Activated T-cell treated with anti-CD3 and anti-CD28 coated beads, Interleukin-2, amount 50 U/mL, for 4 hours (primary cell): ENCODE measurements at regions not wholly inside any gene's neighbourhood (a gene's known extent, or its start where the extent isn't known, plus 50 kb on each side); places are given as distances from the start of the nearest gene placed in this dataset.
"Not testable (repeated sequence)": the region's sequence is repeated elsewhere in the genome, so short reads cannot be mapped to it uniquely, and the experiment has no call there.

ENCODE experiments used
- ATAC-seq, 2 donors: fragments of 200-7000 bp; cut with Tn5 transposase; one replicate each; pipeline ENCODE4 v1.10.0; 2021
- DNase-seq: peaks from one replicate; pipeline ENCODE4 v3.0.0-alpha.2; 2020
- H3K27me3 Mint-ChIP-seq: one replicate; pipeline ENCODE4 v1.8.0; 2021; ENCODE audit warnings: low read depth, mixed read lengths
- H3K36me3 Mint-ChIP-seq: one replicate; pipeline ENCODE4 v1.8.0; 2022; ENCODE audit warnings: mixed read lengths; ENCODE audit not compliant: insufficient read depth
- H3K4me1 Mint-ChIP-seq: one replicate; pipeline ENCODE4 v1.8.0; 2021; ENCODE audit warnings: low read depth, mixed read lengths
- H3K4me3 Mint-ChIP-seq: one replicate; pipeline ENCODE4 v1.8.0; 2021; ENCODE audit warnings: mild to moderate bottlenecking, moderate library complexity, mixed read lengths
- H3K9me3 Mint-ChIP-seq: one replicate; pipeline ENCODE4 v1.8.0; 2021; ENCODE audit warnings: mixed read lengths

DNA sequence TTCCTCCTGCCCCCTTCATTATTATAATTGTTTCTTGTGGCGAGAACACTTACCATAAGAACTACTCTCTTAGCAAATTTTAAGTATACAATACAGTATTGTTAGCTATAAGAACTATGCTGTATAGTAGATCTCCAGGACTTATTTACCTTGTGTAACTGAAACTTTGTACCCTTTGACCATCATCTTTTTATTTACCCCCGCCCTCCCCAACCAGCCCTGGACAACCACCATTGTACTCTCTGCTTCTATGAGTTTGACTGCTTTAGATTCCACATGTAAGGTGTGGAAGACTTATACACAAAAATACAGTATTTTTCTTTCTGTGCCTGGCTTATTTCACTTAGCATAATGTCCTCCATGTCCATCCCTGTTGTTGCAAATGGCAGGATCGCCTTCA is 161.1 kb downstream of the PHF8 start:
- Mint-ChIP-seq H3K9me3 (no peaks in the 10 kb centered on the region), H3K27me3 (no peaks in the 10 kb centered on the region), H3K36me3 (no peaks in the 10 kb centered on the region), H3K4me1 (no peaks in the 10 kb centered on the region), H3K4me3 (no peak overlapping the region)
- DNase-seq: no peak
- no peak for ATAC-seq

DNA sequence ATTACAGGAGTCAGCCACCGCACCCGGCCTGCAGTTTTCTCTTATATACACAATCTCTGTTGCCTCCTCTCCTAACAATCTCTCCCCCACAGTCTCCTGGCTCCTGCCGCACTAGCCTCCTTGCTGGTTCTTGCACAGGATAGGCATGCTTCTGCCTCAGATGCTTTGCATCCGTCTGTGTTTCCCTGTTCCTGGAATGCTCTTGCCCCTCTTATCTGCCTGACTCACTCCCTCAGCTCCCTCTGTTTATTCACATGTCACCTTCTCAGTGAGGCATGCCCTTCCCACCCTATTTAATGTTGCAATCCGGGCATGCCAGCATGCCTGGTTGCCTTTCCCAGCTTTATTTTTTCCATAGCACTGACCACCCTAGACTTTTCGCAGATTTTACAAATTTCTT is 161.9 kb downstream of the PHF8 start:
- Mint-ChIP-seq H3K4me3 (no peak overlapping the region), H3K36me3 (no peaks in the 10 kb centered on the region), H3K9me3 (peaks cover 1% of the 10 kb centered on the region), H3K27me3 (no peaks in the 10 kb centered on the region), H3K4me1 (no peaks in the 10 kb centered on the region)
- ATAC-seq (no peak), DNase-seq (no peak)

DNA sequence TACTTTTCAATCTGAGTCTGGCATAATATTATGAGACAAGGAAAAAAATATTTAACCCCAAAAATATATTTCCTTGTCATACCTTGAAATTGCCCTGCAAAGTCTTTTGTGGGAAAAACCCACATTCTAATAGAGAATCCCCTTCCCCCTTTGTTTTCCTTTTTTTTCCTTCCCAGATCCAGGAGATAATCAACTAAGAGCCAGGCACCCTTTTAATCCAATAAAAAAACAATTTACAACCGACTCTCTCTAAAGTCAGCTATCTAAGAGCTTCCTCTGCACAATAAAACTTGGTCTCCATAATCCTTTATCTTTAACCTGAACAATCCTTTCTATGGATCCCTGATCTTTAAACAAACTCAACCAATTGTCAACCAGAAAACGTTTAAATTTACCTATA is 163.5 kb downstream of the PHF8 start:
- not testable (repeated sequence) for H3K4me1 Mint-ChIP-seq, DNase-seq, H3K4me3 Mint-ChIP-seq, H3K9me3 Mint-ChIP-seq, ATAC-seq, H3K27me3 Mint-ChIP-seq, H3K36me3 Mint-ChIP-seq

DNA sequence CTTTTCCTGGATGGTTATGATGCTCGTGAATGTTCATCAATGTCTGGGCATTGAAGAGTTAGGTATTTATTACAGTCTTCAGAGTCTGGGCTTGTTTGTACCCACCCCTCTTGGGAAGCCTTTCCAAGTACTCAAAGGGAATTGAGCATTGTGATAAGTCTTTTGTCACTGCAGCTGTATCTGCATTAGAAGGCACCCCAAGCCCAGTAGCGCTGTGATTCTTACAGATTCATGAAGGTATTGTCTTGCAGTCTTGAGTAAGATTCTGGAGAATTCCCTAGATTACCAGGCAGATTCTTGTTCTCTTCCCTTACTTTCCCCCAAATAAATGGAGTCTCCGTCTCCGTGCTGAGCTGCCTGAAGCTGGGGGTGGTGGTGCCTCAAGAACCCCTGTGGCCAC is 173.4 kb upstream of the HUWE1 start:
- Mint-ChIP-seq H3K4me3 (no peak overlapping the region), H3K9me3 (no peaks in the 10 kb centered on the region), H3K36me3 (no peaks in the 10 kb centered on the region), H3K27me3 (peaks cover 7% of the 10 kb centered on the region), H3K4me1 (no peaks in the 10 kb centered on the region)
- DNase-seq (no peak), ATAC-seq (no peak)

DNA sequence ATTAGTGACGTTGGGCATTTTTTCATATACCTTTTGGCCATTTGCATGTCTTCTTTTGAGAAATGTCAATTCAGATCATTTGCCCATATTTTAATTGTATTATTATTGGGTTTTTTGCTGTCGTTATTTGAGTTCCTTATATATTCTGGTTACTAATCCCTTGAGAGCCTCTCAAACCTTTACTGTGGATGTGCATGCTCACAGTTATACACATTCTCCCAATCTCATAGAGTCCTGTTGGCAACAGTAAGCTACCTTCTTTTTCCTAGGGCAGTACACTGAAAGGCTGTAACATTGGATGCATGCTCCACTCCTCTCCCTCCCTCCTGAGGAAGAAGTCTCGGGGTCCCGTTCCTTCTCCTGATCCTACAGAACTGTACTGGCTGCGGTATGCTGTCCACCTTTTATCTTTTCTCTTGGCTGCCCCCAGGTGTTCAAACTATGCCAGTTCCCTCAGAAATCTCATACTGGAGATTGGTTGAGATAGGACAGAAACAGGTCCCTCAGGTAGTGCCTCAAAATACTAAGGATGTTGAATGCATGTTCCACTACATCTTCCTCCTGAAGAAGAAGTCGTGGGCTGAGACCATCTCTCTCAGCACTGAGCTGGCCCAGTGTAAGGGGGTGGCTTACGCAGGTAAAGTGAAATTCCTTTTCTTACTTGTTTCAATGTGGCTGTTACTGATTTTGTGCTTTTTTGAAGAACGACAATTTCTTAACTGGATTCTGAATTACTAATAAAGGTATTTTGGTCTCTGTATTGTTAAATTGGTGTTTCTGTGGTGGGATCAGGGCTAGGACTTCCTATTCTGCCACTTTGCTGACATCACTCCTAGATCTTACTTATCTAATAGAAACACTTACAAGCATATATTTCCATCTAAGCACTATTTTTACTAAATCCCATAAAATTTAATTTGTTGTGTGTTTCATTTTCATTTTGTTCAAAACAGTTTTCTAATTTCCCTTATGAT is 145.4 kb upstream of the HUWE1 start:
- peaks cover 19% of the 10 kb centered on the region for H3K4me1 Mint-ChIP-seq
- DNase-seq (peak; percentile 34), ATAC-seq (peak; percentile 77 to 78)
- no peaks in the 10 kb centered on the region for H3K9me3 Mint-ChIP-seq
- no peak overlapping the region for H3K4me3 Mint-ChIP-seq
- no peaks in the 10 kb centered on the region for H3K36me3 Mint-ChIP-seq
- no peaks in the 10 kb centered on the region for H3K27me3 Mint-ChIP-seq

DNA sequence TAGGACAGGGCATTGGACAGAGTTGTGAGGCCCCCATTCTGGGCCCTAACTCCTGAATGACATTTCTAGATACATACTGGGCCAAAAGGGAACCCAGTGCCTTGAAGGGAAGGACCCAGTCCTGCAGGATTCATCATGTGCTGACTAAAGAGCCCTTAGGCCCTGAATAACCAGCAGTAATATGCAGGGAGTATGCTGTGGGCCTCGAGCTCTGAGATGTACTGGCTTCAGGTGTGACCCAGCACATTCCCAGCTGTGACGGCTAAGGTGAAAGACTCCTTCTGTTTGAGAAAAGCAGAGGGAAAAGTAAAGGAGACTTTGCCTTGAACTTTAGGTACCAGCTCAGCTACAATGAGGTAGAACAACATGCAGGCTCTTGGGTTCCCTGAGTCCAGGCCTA is 138.2 kb upstream of the HUWE1 start:
- no peak for DNase-seq

DNA sequence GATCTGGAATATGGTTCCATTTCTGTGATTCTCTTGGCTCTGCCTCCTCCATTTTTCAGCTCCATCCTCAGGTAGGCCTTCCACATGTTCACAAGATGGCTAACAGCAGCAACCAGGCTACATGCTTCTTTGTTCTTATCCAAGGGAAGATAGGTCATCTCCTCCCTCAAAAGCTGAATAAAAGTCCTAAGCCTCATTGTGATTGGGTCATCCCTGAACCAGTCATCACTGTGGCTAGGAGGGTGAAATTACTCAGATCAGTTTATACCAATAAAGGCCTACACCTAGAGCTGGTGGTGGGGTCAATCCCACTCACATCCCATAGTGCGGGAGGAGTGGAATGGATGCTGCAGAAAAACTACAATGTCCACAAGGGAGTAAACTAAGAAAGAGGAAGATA is 131.6 kb upstream of the HUWE1 start:
- not testable (repeated sequence) for H3K36me3 Mint-ChIP-seq, H3K9me3 Mint-ChIP-seq, H3K4me3 Mint-ChIP-seq, DNase-seq, H3K27me3 Mint-ChIP-seq, ATAC-seq, H3K4me1 Mint-ChIP-seq

More for the DNA sequence above, 138.2 kb upstream of the HUWE1 start:
- Mint-ChIP-seq H3K27me3 (no peaks in the 10 kb centered on the region), H3K36me3 (no peaks in the 10 kb centered on the region), H3K4me1 (peaks cover 5% of the 10 kb centered on the region), H3K4me3 (no peak overlapping the region), H3K9me3 (no peaks in the 10 kb centered on the region)
- ATAC-seq: no peak

DNA sequence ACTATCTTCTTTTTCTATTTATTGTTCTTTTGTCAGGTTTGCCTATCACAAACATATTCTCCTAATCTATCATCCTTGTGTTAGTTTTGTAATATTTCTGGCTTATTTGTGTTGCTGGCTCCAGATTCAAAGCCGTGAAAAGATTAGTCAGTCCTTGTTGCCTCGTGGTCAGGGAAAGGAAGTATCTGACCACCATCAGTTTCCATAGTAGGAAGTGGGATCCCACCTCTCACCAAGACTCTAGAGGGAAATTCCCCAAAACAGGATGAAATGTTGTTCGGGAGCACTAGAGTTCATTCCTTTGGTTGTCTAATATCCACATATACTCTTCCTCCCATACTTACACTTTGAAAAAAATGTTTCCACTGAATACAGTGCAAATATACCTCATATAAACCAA is 131.0 kb upstream of the HUWE1 start:
- H3K27me3 Mint-ChIP-seq: no peaks in the 10 kb centered on the region
- peaks cover 7% of the 10 kb centered on the region for H3K4me1 Mint-ChIP-seq
- no peak for ATAC-seq
- H3K9me3 Mint-ChIP-seq: no peaks in the 10 kb centered on the region
- no peaks in the 10 kb centered on the region for H3K36me3 Mint-ChIP-seq
- DNase-seq: no peak
- peak overlapping the region; percentile 29 for H3K4me3 Mint-ChIP-seq

DNA sequence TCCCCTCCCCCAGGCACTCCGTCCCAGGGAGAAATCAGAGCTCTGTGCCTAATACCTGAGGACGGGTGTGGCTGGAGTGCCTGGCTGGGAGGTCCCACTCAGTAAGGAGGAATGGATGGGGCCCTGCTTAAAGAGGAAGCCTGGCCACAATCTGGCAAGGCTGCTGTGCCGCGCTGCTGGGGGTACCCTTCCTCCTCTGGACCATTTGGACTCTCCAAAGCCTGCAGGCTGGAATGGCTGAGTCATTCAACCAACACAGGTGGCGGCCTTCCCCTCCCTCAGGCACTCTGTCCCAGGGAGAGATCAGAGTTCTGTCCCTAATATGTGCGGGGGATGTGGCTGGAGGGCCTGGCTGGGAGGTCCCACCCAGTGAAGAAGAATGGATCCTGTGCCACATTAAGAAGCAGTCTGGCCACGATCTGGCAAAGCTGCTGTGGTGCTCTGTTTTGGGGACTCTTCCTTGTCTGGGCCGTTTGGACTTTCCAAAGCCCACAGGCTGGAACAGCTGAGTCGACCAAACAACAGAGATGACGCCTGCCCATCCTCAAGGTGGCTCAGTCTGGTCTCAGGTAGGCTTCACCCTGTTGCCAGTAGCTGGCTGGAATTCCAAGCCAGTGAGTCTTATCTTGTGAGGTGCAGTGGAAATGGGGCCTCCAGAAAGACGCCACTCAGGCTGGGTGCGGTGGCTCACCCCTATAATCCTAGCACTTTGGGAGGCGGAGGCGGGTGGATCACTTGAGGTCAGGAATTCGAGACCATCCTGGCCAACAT is 127.3 kb upstream of the HUWE1 start:
- ATAC-seq (no peak), DNase-seq (no peak)
- no peaks in the 10 kb centered on the region for H3K36me3 Mint-ChIP-seq
- peaks cover 7% of the 10 kb centered on the region for H3K4me1 Mint-ChIP-seq
- H3K9me3 Mint-ChIP-seq: no peaks in the 10 kb centered on the region
- H3K4me3 Mint-ChIP-seq: no peak overlapping the region
- H3K27me3 Mint-ChIP-seq: no peaks in the 10 kb centered on the region

DNA sequence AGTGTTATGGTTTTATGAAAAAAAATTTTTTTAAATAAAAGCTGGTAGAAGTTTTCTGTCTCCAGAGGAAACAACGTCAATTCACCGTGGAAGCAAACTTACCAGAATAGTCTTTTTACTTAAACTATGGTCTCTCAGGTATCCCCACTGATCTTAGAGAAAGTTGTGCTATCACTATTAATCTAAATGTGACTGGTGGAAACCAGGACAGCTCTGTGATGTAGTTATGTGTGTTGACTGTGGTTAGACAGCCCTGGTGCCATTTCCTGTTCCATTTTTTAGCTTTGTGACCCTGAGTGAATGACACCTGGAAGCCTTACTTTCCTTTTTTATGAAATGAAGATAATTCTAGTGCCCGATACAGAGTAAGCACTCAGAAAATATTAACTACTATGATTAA is 111.8 kb upstream of the HUWE1 start:
- ATAC-seq (no peak), DNase-seq (no peak)
- peaks cover 9% of the 10 kb centered on the region for H3K4me1 Mint-ChIP-seq
- H3K4me3 Mint-ChIP-seq: no peak overlapping the region
- no peaks in the 10 kb centered on the region for H3K9me3 Mint-ChIP-seq
- H3K27me3 Mint-ChIP-seq: no peaks in the 10 kb centered on the region
- no peaks in the 10 kb centered on the region for H3K36me3 Mint-ChIP-seq

DNA sequence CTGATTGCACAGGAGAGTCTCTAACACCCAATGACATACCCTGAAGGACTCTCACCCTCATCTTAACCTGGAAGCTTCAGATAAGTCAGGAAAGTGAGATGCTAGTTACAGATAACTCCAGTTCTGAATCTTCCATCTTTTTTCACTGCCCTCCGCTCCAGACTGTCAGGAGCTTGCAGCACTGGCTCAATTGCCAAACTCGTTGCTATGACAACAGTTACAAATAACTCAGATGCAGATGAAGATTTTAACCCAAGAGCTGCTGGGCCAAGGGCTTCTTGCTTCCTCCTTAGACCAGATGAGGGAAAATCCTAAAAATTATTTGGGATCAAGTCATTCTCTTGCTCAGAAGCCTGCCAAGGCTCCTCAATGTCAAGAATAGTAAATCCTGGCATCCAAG is 109.1 kb upstream of the HUWE1 start:
- Mint-ChIP-seq H3K27me3 (no peaks in the 10 kb centered on the region), H3K4me1 (peaks cover 9% of the 10 kb centered on the region), H3K9me3 (no peaks in the 10 kb centered on the region), H3K36me3 (no peaks in the 10 kb centered on the region), H3K4me3 (no peak overlapping the region)
- ATAC-seq (no peak), DNase-seq (no peak)

DNA sequence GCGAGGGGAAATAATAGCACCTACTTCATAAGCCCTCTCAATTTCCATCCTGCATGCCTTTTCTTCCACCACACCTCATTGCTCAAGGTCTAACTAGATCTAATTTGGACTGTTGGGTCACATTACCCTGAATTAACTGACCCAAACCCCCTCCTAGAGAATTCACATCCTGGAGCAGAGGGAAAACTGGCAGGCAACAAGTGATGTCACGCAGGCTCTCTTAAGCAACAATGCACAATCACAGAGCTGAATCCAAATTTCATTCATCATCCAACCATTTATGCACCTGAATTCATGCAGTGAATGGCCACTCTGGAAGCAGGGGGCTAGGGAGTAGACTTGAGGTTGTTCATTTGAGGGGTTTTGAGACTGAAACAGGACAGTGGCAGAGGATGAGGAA is 107.7 kb upstream of the HUWE1 start:
- Mint-ChIP-seq H3K4me1 (peaks cover 9% of the 10 kb centered on the region), H3K36me3 (no peaks in the 10 kb centered on the region), H3K9me3 (no peaks in the 10 kb centered on the region), H3K27me3 (no peaks in the 10 kb centered on the region), H3K4me3 (no peak overlapping the region)
- ATAC-seq (no peak), DNase-seq (no peak)

DNA sequence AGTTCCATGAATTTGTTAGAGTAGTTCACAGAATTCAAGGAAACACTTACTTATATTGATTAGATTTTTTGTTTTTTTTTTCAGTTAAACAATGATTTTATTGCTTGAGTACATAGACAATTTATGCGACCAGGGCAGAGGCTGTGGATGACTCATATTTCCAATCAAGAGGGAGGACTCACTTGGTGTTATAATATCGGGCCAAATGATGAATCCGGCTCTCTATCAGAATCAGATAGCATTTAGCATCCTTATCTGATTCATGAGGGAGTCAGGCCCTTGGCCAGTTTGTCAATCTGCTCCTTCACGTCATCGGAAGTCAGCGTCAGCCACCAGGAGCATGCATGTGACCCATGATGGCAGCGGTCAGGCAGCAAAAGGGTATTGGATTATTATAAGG is 82.3 kb upstream of the HUWE1 start:
- Mint-ChIP-seq H3K9me3 (no peaks in the 10 kb centered on the region), H3K4me1 (peaks cover 17% of the 10 kb centered on the region), H3K36me3 (no peaks in the 10 kb centered on the region), H3K4me3 (no peak overlapping the region), H3K27me3 (no peaks in the 10 kb centered on the region)
- ATAC-seq (no peak), DNase-seq (no peak)

DNA sequence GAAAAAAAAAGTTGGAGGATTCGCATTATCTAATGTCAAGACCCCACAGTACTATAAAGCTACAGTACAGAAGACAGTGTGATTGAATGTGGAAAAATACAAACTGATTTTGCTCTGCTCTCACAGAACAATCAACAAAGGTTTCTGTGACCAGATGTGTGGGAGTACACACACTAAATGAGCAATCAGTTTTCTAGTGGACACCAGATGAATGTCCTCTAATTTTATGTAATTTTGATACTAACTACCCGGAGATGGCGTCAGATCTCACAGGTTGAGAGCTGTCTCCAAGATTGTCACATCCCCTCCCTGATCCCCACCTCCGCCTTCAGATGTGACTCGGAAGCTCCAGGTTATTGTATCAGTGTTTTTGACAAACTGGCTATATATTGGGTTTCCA is 81.9 kb upstream of the HUWE1 start:
- Mint-ChIP-seq H3K4me3 (no peak overlapping the region), H3K36me3 (no peaks in the 10 kb centered on the region), H3K9me3 (no peaks in the 10 kb centered on the region), H3K4me1 (peaks cover 17% of the 10 kb centered on the region), H3K27me3 (no peaks in the 10 kb centered on the region)
- ATAC-seq (peak in 1 of 2 donors; percentile 43), DNase-seq (no peak)

DNA sequence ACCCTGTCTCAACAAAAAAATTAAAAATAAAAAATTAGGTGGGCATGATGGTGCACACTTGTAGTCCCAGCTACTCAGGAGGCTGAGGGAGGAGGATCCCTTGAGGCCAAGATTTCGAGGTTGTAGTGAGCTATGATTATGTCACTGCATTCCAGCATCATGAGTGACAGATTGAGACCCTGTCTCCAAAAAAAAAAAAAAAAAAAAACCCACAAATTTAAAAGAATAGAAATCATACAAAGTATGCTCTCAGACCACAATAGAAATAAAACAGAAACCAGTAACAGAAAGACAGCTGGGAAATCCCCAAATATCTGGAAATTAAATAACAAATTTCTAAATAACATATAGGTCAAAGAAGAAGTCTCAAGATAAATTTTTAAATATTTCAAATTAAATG is 81.0 kb upstream of the HUWE1 start:
- DNase-seq (no peak), ATAC-seq (no peak)
- no peak overlapping the region for H3K4me3 Mint-ChIP-seq
- no peaks in the 10 kb centered on the region for H3K36me3 Mint-ChIP-seq
- H3K4me1 Mint-ChIP-seq: peaks cover 17% of the 10 kb centered on the region
- H3K27me3 Mint-ChIP-seq: no peaks in the 10 kb centered on the region
- H3K9me3 Mint-ChIP-seq: no peaks in the 10 kb centered on the region
